Gastrocnemius medialis (tissue), 4 donors: ENCODE measurements at regions not wholly inside any gene's neighbourhood (a gene's known extent, or its start where the extent isn't known, plus 50 kb on each side); places are given as distances from the start of the nearest gene placed in this dataset.

Source experiments
- POLR2A ChIP-seq, 2 donors: fragments of 450-650 bp; IDR thresholded peaks; one replicate each; pipeline ENCODE4 v1.6.1; 2017; ENCODE audit warnings: antibody characterized with exemption in 2 of 2, mild to moderate bottlenecking in 2 of 2, moderate library complexity in 2 of 2
- TF ChIP-seq, protein P1 (sequence below), 5 experiments: fragments of 450-650 bp in 3 of 5; fragments of 200-600 bp in 2 of 5; sonication (generic) in 2 of 5; IDR thresholded peaks in 4 of 5; conservative IDR thresholded peaks in 1 of 5; 1 replicate in 4 of 5; 2 replicates in 1 of 5; pipeline ENCODE4 v1.5.1; 2016 to 2019; ENCODE audit warnings: antibody characterized with exemption in 5 of 5, mild to moderate bottlenecking in 3 of 5, moderate library complexity in 3 of 5

GRCh38 chr1:209154912-209155311, 428.6 kb upstream of the CAMK1G start:
- TF ChIP-seq, protein P1, sequence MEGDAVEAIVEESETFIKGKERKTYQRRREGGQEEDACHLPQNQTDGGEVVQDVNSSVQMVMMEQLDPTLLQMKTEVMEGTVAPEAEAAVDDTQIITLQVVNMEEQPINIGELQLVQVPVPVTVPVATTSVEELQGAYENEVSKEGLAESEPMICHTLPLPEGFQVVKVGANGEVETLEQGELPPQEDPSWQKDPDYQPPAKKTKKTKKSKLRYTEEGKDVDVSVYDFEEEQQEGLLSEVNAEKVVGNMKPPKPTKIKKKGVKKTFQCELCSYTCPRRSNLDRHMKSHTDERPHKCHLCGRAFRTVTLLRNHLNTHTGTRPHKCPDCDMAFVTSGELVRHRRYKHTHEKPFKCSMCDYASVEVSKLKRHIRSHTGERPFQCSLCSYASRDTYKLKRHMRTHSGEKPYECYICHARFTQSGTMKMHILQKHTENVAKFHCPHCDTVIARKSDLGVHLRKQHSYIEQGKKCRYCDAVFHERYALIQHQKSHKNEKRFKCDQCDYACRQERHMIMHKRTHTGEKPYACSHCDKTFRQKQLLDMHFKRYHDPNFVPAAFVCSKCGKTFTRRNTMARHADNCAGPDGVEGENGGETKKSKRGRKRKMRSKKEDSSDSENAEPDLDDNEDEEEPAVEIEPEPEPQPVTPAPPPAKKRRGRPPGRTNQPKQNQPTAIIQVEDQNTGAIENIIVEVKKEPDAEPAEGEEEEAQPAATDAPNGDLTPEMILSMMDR (IDR thresholded peaks at IDR 0.05 in 4 of 5, conservative IDR thresholded peaks at IDR 0.05 in 1 of 5) = no peak
- no peak for TF ChIP-seq POLR2A (IDR thresholded peaks at IDR 0.05)
